ENCODE measurements at regions not wholly inside any gene's neighbourhood (a gene's known extent, or its start where the extent isn't known, plus 50 kb on each side); places are given as distances from the start of the nearest gene placed in this dataset.

- TF ChIP-seq MYC (IDR thresholded peaks at IDR 0.05; ENCODE audit: low read depth, low read length), result no peak
- no peak for TF ChIP-seq CTCF (IDR thresholded peaks at IDR 0.05; ENCODE audit: low read depth, low read length)
Measured at GRCh38 chr3:159843840-159844730, 144.6 kb upstream of the IL12A start.

Data from NB4 (cell line).